ENCODE measurements at regions not wholly inside any gene's neighbourhood (a gene's known extent, or its start where the extent isn't known, plus 50 kb on each side); places are given as distances from the start of the nearest gene placed in this dataset.

DNA sequence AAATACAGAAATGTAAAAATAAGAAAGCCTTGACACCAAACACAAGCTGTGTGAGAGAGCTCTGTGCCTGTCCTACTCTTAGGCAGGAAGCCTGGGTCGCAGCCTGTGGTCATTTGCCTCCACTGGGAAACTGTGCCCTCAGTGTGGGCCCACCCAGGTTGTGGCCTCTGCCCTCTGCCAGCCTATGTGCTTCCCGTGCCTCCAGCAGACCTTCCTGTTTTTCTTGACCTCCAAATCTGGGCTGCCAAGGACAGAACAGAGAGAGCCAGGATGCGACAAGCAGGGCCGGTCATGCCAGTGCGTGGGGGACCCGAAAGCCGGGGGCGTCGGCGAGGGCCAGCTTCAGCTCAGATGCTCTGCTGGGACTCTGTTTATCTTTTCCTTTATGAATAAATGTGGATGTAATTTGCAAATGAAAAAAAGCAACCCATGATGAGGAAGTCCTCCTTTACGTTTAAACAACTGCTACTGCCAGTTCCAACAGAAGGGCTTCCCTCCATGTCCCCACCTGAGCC is 189.2 kb upstream of the EXOC2 start:
- Mint-ChIP-seq H3K9me3 (peaks cover 0 to 3% (median 0%) of the 10 kb centered on the region in 7 donors), H3K4me1 (peaks cover 44% of the 10 kb centered on the region), H3K36me3 (no peaks in the 10 kb centered on the region), H3K27ac (peak overlapping the region in 2 of 7 donors; percentile 28 to 60), H3K4me3 (no peak overlapping the region), H3K27me3 (ENCODE audit: low read depth in 3 of 3) (peaks cover 9 to 20% (median 17%) of the 10 kb centered on the region in 3 donors)
- Histone ChIP-seq H3K9ac (ENCODE audit: insufficient read depth, low read length, poor library complexity, severe bottlenecking) (no peak overlapping the region), H3K4me3 (replicated peaks in 1 of 3; ENCODE audit: low read depth in 2 of 3, low read length in 3 of 3) (no peak overlapping the region), H3K4me1 (ENCODE audit: control insufficient read depth in 1 of 2, insufficient read depth in 2 of 2, low read length in 2 of 2) (peaks cover 28 to 50% of the 10 kb centered on the region in 2 donors), H3K9me3 (replicated peaks in 1 of 2; ENCODE audit: control insufficient read depth in 1 of 2, insufficient read depth in 1 of 2, low read length in 2 of 2) (no peaks in the 10 kb centered on the region), H3K79me2 (ENCODE audit: insufficient read depth, low read length) (no peaks in the 10 kb centered on the region), H3K4me2 (replicated peaks; ENCODE audit: extremely low read depth, low read length, poor library complexity, severe bottlenecking) (no peak overlapping the region), H3K36me3 (replicated peaks in 1 of 2; ENCODE audit: control insufficient read depth in 1 of 2, insufficient read depth in 2 of 2, low read length in 2 of 2) (no peaks in the 10 kb centered on the region), H3K27me3 (ENCODE audit: control insufficient read depth in 2 of 2, insufficient read depth in 2 of 2, low read length in 2 of 2) (no peaks in the 10 kb centered on the region), H4K20me1 (ENCODE audit: insufficient read depth, low read length) (no peaks in the 10 kb centered on the region), H3K27ac (ENCODE audit: low read depth in 1 of 2, low read length in 2 of 2) (no peak overlapping the region), H2AFZ (ENCODE audit: insufficient read depth, low read depth, low read length, poor library complexity, severe bottlenecking) (no peak overlapping the region)
- DNase-seq = no peak
- intact Hi-C loops (cut with micrococcal nuclease) = no loop called here
- TF ChIP-seq, protein P1, sequence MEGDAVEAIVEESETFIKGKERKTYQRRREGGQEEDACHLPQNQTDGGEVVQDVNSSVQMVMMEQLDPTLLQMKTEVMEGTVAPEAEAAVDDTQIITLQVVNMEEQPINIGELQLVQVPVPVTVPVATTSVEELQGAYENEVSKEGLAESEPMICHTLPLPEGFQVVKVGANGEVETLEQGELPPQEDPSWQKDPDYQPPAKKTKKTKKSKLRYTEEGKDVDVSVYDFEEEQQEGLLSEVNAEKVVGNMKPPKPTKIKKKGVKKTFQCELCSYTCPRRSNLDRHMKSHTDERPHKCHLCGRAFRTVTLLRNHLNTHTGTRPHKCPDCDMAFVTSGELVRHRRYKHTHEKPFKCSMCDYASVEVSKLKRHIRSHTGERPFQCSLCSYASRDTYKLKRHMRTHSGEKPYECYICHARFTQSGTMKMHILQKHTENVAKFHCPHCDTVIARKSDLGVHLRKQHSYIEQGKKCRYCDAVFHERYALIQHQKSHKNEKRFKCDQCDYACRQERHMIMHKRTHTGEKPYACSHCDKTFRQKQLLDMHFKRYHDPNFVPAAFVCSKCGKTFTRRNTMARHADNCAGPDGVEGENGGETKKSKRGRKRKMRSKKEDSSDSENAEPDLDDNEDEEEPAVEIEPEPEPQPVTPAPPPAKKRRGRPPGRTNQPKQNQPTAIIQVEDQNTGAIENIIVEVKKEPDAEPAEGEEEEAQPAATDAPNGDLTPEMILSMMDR (IDR thresholded peaks at IDR 0.05) = no peak
- 68% methylated on average over 4 of the region's 11 CpGs for WGBS (ENCODE audit: insufficient coverage)

DNA sequence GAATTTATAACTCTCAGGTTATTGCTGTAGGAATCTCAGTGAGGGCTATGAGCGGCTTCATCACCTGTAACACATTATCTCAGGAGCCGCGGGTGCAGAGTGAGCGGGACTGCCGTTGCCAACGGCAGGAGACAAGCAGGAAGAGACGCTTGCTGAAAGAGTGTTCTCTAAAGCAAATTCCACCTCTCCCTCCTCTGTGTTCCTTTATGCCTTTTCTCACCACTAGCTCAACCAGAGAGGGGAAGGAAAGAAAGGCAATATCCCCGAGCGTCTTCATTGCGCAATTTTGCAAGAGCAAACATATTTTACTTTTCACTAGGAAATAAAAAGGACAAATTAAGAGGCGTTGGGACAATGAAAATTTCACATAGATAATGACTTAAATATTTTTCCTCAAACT is 185.2 kb upstream of the EXOC2 start:
- Histone ChIP-seq H3K4me1 (ENCODE audit: control insufficient read depth in 1 of 2, insufficient read depth in 2 of 2, low read length in 2 of 2) (peaks cover 9 to 22% of the 10 kb centered on the region in 2 donors), H2AFZ (ENCODE audit: insufficient read depth, low read depth, low read length, poor library complexity, severe bottlenecking) (no peak overlapping the region), H3K9me3 (replicated peaks in 1 of 2; ENCODE audit: control insufficient read depth in 1 of 2, insufficient read depth in 1 of 2, low read length in 2 of 2) (no peaks in the 10 kb centered on the region), H3K4me3 (replicated peaks in 1 of 3; ENCODE audit: low read depth in 2 of 3, low read length in 3 of 3) (no peak overlapping the region), H3K9ac (ENCODE audit: insufficient read depth, low read length, poor library complexity, severe bottlenecking) (no peak overlapping the region), H3K27ac (ENCODE audit: low read depth in 1 of 2, low read length in 2 of 2) (no peak overlapping the region), H3K27me3 (ENCODE audit: control insufficient read depth in 2 of 2, insufficient read depth in 2 of 2, low read length in 2 of 2) (peaks cover 0 to 2% of the 10 kb centered on the region in 2 donors), H3K36me3 (replicated peaks in 1 of 2; ENCODE audit: control insufficient read depth in 1 of 2, insufficient read depth in 2 of 2, low read length in 2 of 2) (no peaks in the 10 kb centered on the region), H4K20me1 (ENCODE audit: insufficient read depth, low read length) (no peaks in the 10 kb centered on the region), H3K4me2 (replicated peaks; ENCODE audit: extremely low read depth, low read length, poor library complexity, severe bottlenecking) (no peak overlapping the region), H3K79me2 (ENCODE audit: insufficient read depth, low read length) (no peaks in the 10 kb centered on the region)
- Mint-ChIP-seq H3K9me3 (peaks cover 0 to 4% (median 0%) of the 10 kb centered on the region in 7 donors), H3K27ac (no peak overlapping the region), H3K4me1 (peaks cover 21% of the 10 kb centered on the region), H3K27me3 (ENCODE audit: low read depth in 3 of 3) (peaks cover 10 to 17% (median 16%) of the 10 kb centered on the region in 3 donors), H3K36me3 (no peaks in the 10 kb centered on the region), H3K4me3 (peak overlapping the region in 1 of 2 donors; percentile 13)
- TF ChIP-seq, protein P1 (IDR thresholded peaks at IDR 0.05) = no peak
- no CpG with 5 or more reads among the region's 11 CpGs for WGBS (ENCODE audit: insufficient coverage)
- DNase-seq = no peak
- intact Hi-C loops (cut with micrococcal nuclease) = no loop called here
